K562 (cell line): ENCODE measurements at regions not wholly inside any gene's neighbourhood (a gene's known extent, or its start where the extent isn't known, plus 50 kb on each side); places are given as distances from the start of the nearest gene placed in this dataset.

Source experiments
- ATAC-seq: fragments of 200-7000 bp; cut with Tn5 transposase; 3 replicates; pipeline ENCODE4 v1.9.1; 2020; ENCODE audit warnings: moderate library complexity
- BruUV-seq: library from RNA; stranded (reverse); fragments of 400-500 nt; replicated peaks from 2 replicates; lab custom pipeline; 2021; lab: Mats Ljungman, UMichigan
- CTCF ChIA-PET: fragments of 300-600 bp; formaldehyde crosslinking; extraction: SDS; loops from one replicate; lab custom pipeline; 2021; ENCODE audit warnings: low intra/inter-chr PET ratio; lab: Yijun Ruan, JAX
- POLR2A ChIA-PET: fragments of 300-600, 350-650 bp; sonication (Branson Sonifier 250); formaldehyde crosslinking; extraction: SDS; loops from one replicate; lab custom pipeline; 2021; ENCODE audit warnings: antibody characterized with exemption, inconsistent platforms; lab: Yijun Ruan, JAX
- DNase-seq, 4 experiments: peaks; one replicate each; pipeline versions ENCODE4 v3.0.0 to v3.0.0-alpha.2; 2011 to 2018; ENCODE audit warnings: low spot score in 3 of 4, mixed read lengths in 3 of 4; ENCODE audit errors: extremely low read depth in 1 of 4
- FAIRE-seq: peaks from 2 replicates; lab custom pipeline; 2011; peaks lifted over from hg19 to GRCh38; lab: Jason Lieb, UNC
- H2AFZ ChIP-seq: 2 replicates; pipeline ENCODE4 v1.6.0; 2011; ENCODE audit warnings: low read depth, low read length, control low read depth, inconsistent platforms
- H3K27ac ChIP-seq: fragments of 200-600 bp; 3 replicates; pipeline ENCODE4 v1.8.0; 2011; ENCODE audit warnings: low read depth, mild to moderate bottlenecking, control low read depth, inconsistent platforms, low read length, moderate library complexity, mixed read lengths; ENCODE audit errors: extremely low read depth
- H3K27me3 ChIP-seq, 2 experiments: fragments of 300-600 bp in 1 of 2; 2 replicates in 1 of 2; 3 replicates in 1 of 2; pipeline versions ENCODE4 v1.6.0 to v1.8.0; 2011; ENCODE audit warnings: inconsistent platforms in 2 of 2, low read length in 2 of 2, mild to moderate bottlenecking in 1 of 2, mixed read lengths in 1 of 2, moderate library complexity in 1 of 2; ENCODE audit not compliant: control insufficient read depth in 2 of 2, insufficient read depth in 2 of 2
- H3K36me3 ChIP-seq: fragments of 300-600 bp; 3 replicates; pipeline ENCODE4 v1.8.0; 2011; ENCODE audit warnings: mild to moderate bottlenecking, low read length, inconsistent platforms; ENCODE audit not compliant: control insufficient read depth, insufficient read depth
- H3K4me1 ChIP-seq, 2 experiments: fragments of 200-600 bp in 1 of 2; replicated peaks in 1 of 2; 2 replicates in 1 of 2; 3 replicates in 1 of 2; pipeline versions ENCODE4 v1.5.1 to v1.8.0; 2011; ENCODE audit warnings: inconsistent platforms in 2 of 2, low read length in 2 of 2, mild to moderate bottlenecking in 1 of 2, mixed read lengths in 1 of 2, moderate library complexity in 1 of 2; ENCODE audit not compliant: control insufficient read depth in 2 of 2, insufficient read depth in 2 of 2
- H3K4me2 ChIP-seq: 2 replicates; pipeline ENCODE4 v1.6.1; 2011; ENCODE audit warnings: low read length, control low read depth, inconsistent platforms, mixed read lengths; ENCODE audit not compliant: insufficient read depth
- H3K4me3 ChIP-seq: fragments of 200-600 bp; sonication (generic), shearing (Covaris generic); 2 replicates; pipeline ENCODE4 v1.5.1; 2016; ENCODE audit warnings: control low read depth, inconsistent platforms
- H3K79me2 ChIP-seq: fragments of 200-600 bp; 3 replicates; pipeline ENCODE4 v1.8.0; 2011; ENCODE audit warnings: low read length, inconsistent platforms; ENCODE audit not compliant: control insufficient read depth, insufficient read depth
- H3K9ac ChIP-seq, 2 experiments: 2 replicates each; pipeline versions ENCODE4 v1.6.0 to v1.6.1; 2011; ENCODE audit warnings: low read depth in 2 of 2, low read length in 2 of 2, control low read depth in 1 of 2, inconsistent platforms in 1 of 2, mild to moderate bottlenecking in 1 of 2, mixed read lengths in 1 of 2; ENCODE audit not compliant: insufficient read depth in 1 of 2
- H3K9me1 ChIP-seq: one replicate; pipeline ENCODE4 v1.6.0; 2011; ENCODE audit warnings: inconsistent platforms, mild to moderate bottlenecking, low read length, moderate library complexity; ENCODE audit not compliant: control insufficient read depth, insufficient read depth
- H3K9me3 ChIP-seq: replicated peaks from 2 replicates; pipeline ENCODE4 v1.5.1; 2011; ENCODE audit warnings: low read depth, low read length, inconsistent platforms; ENCODE audit not compliant: control insufficient read depth, insufficient read depth
- H4K20me1 ChIP-seq: replicated peaks from 2 replicates; pipeline ENCODE4 v1.6.1; 2011; ENCODE audit warnings: low read length, inconsistent platforms, mixed read lengths; ENCODE audit not compliant: control insufficient read depth, insufficient read depth
- HDGF ChIP-seq: fragments of 450-650 bp; IDR thresholded peaks from 2 replicates; pipeline ENCODE4 v1.6.1; 2016
- HLTF ChIP-seq: fragments of 450-650 bp; IDR thresholded peaks from 2 replicates; pipeline ENCODE4 v1.6.1; 2016
- HNRNPK ChIP-seq: fragments of 200-400 bp; formaldehyde crosslinking; IDR thresholded peaks from one replicate; pipeline ENCODE4 v1.6.1; 2018; ENCODE audit warnings: mild to moderate bottlenecking, low read depth, low read length; ENCODE audit not compliant: poor library complexity, severe bottlenecking
- NCOR1 ChIP-seq: fragments of 450-650 bp; IDR thresholded peaks from 2 replicates; pipeline ENCODE4 v1.6.1; 2016; ENCODE audit warnings: mild to moderate bottlenecking, moderate library complexity
- PPARD ChIP-seq: fragments of 250-450 bp; sonication (Bioruptor Pico); IDR thresholded peaks from 2 replicates; pipeline ENCODE4 v1.8.0; 2022; ENCODE audit warnings: inconsistent platforms, mild to moderate bottlenecking, moderate library complexity
- RUNX1 ChIP-seq: sonication (generic); IDR thresholded peaks from 2 replicates; pipeline ENCODE4 v1.6.1; 2016; ENCODE audit warnings: antibody characterized with exemption, low read depth
- SP2 ChIP-seq: IDR thresholded peaks from 2 replicates; pipeline ENCODE4 v1.6.1; 2011; ENCODE audit warnings: mild to moderate bottlenecking, low read depth, low read length, moderate library complexity; ENCODE audit not compliant: poor library complexity, severe bottlenecking; ENCODE audit errors: extremely low read depth
- TBL1XR1 ChIP-seq, 2 experiments: IDR thresholded peaks; 2 replicates each; pipeline ENCODE4 v1.6.1; 2012; ENCODE audit warnings: improper control_type of control experiment in 2 of 2, low read length in 2 of 2, mild to moderate bottlenecking in 1 of 2
- TSC22D4 ChIP-seq: fragments of 450-650 bp; IDR thresholded peaks from 2 replicates; pipeline ENCODE4 v1.6.1; 2016; ENCODE audit warnings: missing genetic modification characterization, missing biosample characterization, control low read depth
- ZBTB1 ChIP-seq: sonication (generic); formaldehyde crosslinking; IDR thresholded peaks from 2 replicates; pipeline ENCODE4 v1.8.1; 2023; ENCODE audit warnings: missing genetic modification reagents, low read depth, mild to moderate bottlenecking, borderline replicate concordance
- ZNF274 ChIP-seq: IDR thresholded peaks from 2 replicates; pipeline ENCODE4 v1.6.1; 2011; ENCODE audit warnings: low read depth, mild to moderate bottlenecking, low read length, moderate library complexity, borderline replicate concordance
- ZNF282 ChIP-seq: sonication (generic); formaldehyde crosslinking; IDR thresholded peaks from 2 replicates; pipeline ENCODE4 v1.8.1; 2023; ENCODE audit warnings: missing genetic modification reagents
- ZNF561 ChIP-seq: fragments of 450-650 bp; formaldehyde crosslinking; conservative IDR thresholded peaks from 2 replicates; pipeline ENCODE4 v1.4.0; 2020; ENCODE audit warnings: mild to moderate bottlenecking, moderate library complexity
- ZNF780A ChIP-seq: fragments of 250-450 bp; sonication (Bioruptor Pico); IDR thresholded peaks from 2 replicates; pipeline ENCODE4 v1.5.0; 2021; ENCODE audit warnings: mild to moderate bottlenecking
- WGBS: fragments of 100-300 bp; shearing (Covaris generic); methylation state at CpG from one replicate; pipeline ENCODE4 v1.1.6; 2016; ENCODE audit warnings: low coverage, mixed read lengths; ENCODE audit not compliant: insufficient coverage; ENCODE audit errors: missing lambda C conversion rate; 5-methylcytosine and 5-hydroxymethylcytosine counted together
- in situ Hi-C: fragments of 300-500 bp; cut with MboI; formaldehyde crosslinking; loops from 4 replicates; pipeline ENCODE4 v1.15.0; 2018; ENCODE audit warnings: inconsistent platforms, mixed read lengths
- intact Hi-C: fragments of 100-400 bp; cut with micrococcal nuclease; formaldehyde crosslinking; loops from 2 replicates; pipeline ENCODE4 v1.14.2; 2022
- TF ChIP-seq, protein P1 (sequence below): fragments of 450-650 bp; formaldehyde crosslinking; IDR thresholded peaks from 2 replicates; pipeline ENCODE4 v1.4.0; 2020; ENCODE audit warnings: mild to moderate bottlenecking, mixed read lengths

DNA sequence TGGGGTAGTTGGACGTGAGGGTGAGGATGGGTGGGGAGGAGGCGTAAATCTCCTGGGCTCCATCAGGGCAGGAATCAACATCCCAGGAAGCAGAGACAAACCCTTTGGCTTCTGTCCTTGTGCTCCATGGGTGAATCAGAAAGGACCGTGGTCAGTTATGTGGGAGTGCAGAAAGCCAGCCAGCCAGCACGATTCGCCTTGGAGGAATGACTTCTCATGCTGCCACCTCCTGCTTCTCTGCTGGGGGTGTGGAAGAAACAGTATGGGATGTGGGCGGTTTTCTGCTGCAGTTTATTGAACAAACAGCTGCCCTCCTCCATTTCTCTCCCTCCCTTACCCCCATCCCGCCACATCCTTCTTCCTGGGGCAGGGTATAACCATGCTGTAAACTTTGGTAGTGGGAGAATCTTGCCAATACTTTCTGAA lies 214.5 kb downstream of the SOX4 start:
- no peak for FAIRE-seq
- TF ChIP-seq SP2, result no peak
- no peak for TF ChIP-seq ZNF561 (CRISPR knock-in tag)
- no peak for TF ChIP-seq PPARD (CRISPR knock-in tag)
- TF ChIP-seq NCOR1, result no peak
- TF ChIP-seq ZNF282 (CRISPR knock-in tag), result no peak
- TF ChIP-seq HDGF, result no peak
- TF ChIP-seq ZNF274, result no peak
- TF ChIP-seq TSC22D4 (tag), result no peak
- TF ChIP-seq HNRNPK, result no peak
- TF ChIP-seq TBL1XR1 (IDR thresholded peaks at IDR 0.05; ENCODE audit: low read length in 2 of 2), result no peak
- no peak for TF ChIP-seq RUNX1
- no peak for TF ChIP-seq HLTF
- TF ChIP-seq ZNF780A (CRISPR knock-in tag), result no peak
- TF ChIP-seq ZBTB1, result no peak
- TF ChIP-seq, protein P1, sequence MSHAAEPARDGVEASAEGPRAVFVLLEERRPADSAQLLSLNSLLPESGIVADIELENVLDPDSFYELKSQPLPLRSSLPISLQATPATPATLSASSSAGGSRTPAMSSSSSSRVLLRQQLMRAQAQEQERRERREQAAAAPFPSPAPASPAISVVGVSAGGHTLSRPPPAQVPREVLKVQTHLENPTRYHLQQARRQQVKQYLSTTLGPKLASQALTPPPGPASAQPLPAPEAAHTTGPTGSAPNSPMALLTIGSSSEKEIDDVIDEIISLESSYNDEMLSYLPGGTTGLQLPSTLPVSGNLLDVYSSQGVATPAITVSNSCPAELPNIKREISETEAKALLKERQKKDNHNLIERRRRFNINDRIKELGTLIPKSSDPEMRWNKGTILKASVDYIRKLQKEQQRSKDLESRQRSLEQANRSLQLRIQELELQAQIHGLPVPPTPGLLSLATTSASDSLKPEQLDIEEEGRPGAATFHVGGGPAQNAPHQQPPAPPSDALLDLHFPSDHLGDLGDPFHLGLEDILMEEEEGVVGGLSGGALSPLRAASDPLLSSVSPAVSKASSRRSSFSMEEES, result no peak
- in situ Hi-C loops (no loop called here), intact Hi-C loops (no loop called here)
- Histone ChIP-seq H3K4me2 (no peak overlapping the region), H3K36me3 (no peaks in the 10 kb centered on the region), H4K20me1 (no peaks in the 10 kb centered on the region; the same call in 1 of the 2 replicates), H3K4me1 (no peaks in the 10 kb centered on the region), H3K9me3 (no peaks in the 10 kb centered on the region), H3K27ac (no peak overlapping the region), H3K79me2 (no peaks in the 10 kb centered on the region), H3K9me1 (no peaks in the 10 kb centered on the region), H3K27me3 (peaks cover 5 to 20% of the 10 kb centered on the region in 2 experiments; a peak in 3 of 5 replicates), H3K9ac (no peak overlapping the region), H3K4me3 (no peak overlapping the region), H2AFZ (no peak overlapping the region)
- POLR2A ChIA-PET, result interaction anchor here (0.7 to 1.0 kb wide), 2 partner anchors 10 to 47 kb away, joined by 3 to 6 read pairs; no protein-coding TSS in a partner anchor
- CTCF ChIA-PET, result no interaction called here
- 0% methylated on average over 7 of the region's 7 CpGs for WGBS
- no peak for DNase-seq
- ATAC-seq, result no peak
- BruUV-seq, result no TSS peak
